ENCODE measurements at regions not wholly inside any gene's neighbourhood (a gene's known extent, or its start where the extent isn't known, plus 50 kb on each side); places are given as distances from the start of the nearest gene placed in this dataset.

GRCh38 chr7:49294611-49295010 lies 370.3 kb downstream of the CDC14C start:
- TF ChIP-seq CTCF (conservative IDR thresholded peaks at IDR 0.05): no peak
- TF ChIP-seq ZFX (IDR thresholded peaks at IDR 0.05): no peak

All from C4-2B (cell line).